CD4-positive, alpha-beta T cell treated with Interferon alpha-2 for 1 hour (primary cell): ENCODE measurements at regions not wholly inside any gene's neighbourhood (a gene's known extent, or its start where the extent isn't known, plus 50 kb on each side); places are given as distances from the start of the nearest gene placed in this dataset.
"Not testable (repeated sequence)": the region's sequence is repeated elsewhere in the genome, so short reads cannot be mapped to it uniquely, and the experiment has no call there.

Experiments
- DNase-seq, 2 donors: peaks; one replicate each; pipeline ENCODE4 v3.0.0-alpha.2; 2020 to 2022

DNA sequence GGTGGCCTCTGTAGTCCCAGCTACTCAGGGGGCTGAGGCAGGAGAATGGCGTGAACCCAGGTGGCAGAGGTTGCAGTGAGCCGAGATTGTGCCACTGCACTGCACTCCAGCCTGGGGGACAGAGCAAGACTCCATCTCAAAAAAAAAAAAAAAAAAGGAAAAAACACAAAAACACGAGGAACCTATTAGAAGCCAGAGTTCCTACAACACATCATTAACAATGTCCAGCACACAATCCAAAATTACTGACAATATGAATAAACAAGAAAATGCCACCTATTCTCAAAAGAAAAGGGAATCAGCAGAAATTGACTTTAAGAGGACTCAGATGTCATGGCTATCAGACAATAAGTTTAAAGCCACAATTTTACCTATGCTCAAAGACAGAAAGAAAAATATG lies 57.3 kb upstream of the HS3ST3A1 start:
- not testable (repeated sequence) for DNase-seq

DNA sequence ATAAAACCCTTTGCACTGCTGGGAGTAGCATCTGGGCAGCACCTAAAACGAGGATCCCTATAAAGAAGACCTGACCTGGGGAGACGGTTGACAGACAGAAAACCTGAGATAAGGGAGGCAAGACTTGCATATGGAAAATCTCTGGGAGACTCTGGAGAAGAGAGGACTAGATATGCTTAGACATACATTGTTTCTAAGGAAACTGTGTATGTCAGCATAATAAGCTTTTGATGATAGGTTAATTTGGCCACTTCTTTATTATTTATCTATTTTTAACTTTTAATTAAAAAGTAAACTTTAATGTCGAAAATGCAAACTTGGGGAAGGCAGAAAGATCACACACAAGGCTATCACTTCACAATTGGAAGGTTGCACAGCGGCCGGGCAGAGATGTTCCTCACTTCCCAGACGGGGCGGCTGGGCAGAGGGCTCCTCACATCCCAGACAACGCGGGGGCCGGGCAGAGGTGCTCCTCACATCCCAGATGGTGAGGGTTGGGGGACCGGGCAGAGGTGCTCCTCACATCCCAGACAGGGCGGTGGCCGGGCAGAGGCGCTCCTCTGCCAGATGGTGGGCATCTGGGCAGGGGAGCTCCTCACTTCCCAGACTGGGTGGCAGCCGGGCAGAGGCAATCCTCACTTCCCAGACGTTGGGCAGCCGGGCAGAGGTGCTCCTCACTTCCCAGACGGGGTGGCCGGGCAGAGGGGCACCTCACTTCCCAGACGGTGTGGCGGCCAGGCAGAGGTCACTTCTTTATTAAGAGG lies 64.3 kb upstream of the HS3ST3A1 start:
- DNase-seq, result no peak

DNA sequence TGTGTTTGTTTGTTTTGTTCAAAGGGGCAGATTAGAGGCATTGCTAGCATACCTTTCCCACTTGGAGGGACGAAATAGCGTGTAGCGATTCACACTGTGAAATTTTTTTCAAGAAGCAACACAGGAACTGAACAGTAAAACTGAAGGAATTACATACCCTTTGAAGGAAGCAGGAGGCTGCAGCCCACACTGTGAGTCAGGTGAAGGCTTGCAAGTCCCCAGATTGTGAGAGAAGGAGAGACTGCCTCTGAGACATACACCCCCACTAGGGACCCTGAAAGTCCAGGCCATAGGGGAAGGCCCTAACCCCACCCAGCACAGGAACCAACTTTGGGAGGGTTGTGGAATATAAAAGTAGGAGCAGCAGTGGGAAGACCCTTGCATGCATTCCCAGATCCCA lies 69.6 kb upstream of the HS3ST3A1 start:
- no peak for DNase-seq

DNA sequence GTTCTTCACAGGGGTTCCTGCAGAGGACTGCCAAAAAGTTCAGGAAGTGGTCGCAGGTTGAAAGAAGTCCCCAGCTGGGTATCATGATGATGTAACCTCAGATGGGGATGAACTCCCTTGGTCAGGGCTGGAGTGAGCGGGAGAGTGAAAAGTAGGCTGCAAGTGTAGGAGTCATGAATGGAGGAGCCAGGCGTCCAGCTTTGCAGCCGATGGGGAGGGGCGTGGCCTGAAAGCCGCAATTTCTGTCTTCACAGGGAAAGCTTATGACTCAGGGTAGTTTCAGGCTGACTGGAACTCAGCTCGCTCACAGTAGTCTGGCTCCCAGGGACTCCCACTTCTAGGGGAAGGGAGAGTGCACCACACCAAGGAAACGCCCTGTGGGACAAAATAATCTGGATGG lies 70.0 kb upstream of the HS3ST3A1 start:
- no peak for DNase-seq

DNA sequence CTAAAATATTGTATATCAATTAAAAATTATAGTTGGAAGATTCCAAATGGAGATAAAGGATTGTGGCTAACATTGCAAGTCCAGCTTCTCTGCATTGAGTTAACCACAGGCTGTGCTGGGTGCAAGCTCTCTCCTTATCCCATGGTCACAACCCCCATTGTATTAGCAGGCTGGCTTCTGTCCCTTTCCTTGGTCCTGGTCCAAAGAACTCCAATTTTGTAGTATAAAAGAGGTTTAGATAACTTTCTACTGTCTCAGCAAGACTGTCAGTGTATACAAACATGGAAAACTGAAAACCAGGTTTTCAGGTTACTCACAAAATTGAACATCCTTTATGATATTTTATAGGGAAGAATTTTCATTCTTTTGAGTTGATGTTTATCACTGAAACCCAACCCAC lies 76.6 kb upstream of the HS3ST3A1 start:
- DNase-seq, result no peak

DNA sequence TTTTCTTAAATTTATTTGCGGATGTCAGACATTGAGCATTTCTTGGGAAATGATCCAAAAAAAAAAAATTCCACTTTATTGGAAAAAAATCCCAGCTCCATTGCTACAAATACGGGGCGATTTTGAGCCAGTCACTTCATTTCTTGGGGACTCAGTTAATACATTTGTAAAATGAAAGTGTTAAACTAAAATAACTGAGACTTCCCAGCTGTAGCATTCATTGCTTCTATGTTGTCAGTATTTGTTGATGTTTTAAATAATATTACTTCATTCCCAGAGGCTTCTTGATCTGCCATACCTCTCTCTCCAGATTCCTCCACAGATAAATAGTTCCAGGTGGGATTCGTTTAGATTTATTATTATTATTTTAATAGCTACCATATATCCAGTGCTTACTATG lies 77.1 kb upstream of the HS3ST3A1 start:
- DNase-seq, result no peak

DNA sequence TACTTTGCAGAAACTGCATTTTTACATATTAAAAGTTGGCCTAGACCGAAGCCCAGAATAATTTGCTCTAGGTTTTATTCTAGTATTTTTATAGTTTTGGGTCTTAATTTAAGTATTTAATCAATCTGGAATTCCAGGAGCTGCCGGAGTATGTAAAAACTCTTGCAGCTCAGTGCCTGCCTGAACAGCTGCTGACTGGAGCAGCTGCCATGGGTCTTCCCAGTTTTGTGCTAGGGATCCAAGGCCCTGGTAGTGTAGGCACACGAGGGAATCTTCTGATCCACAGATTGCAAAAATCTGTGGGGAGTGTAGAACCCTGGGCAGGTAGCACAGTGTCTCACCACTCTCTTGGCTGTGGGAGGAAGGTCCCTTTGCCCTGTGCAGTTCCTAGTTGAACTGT lies 87.0 kb upstream of the HS3ST3A1 start:
- DNase-seq, result no peak

DNA sequence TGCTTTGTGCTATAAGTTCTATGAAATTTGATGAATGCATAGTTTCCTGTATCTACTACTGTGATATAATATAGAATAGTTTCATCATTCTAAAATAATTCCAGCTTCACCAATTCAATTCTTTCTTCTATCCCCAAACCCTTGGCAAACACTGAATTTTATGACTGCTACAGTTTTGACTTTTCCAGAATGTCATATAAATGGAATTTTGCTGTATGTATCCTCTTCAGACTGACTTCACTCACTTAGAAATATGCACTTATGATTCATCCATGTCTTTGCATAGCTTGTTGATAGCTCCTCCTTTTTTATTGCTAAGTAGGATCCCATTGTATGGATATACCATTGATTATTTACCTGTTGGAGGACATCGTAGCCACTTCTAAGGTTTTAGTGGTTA lies 89.1 kb upstream of the HS3ST3A1 start:
- DNase-seq, result no peak

DNA sequence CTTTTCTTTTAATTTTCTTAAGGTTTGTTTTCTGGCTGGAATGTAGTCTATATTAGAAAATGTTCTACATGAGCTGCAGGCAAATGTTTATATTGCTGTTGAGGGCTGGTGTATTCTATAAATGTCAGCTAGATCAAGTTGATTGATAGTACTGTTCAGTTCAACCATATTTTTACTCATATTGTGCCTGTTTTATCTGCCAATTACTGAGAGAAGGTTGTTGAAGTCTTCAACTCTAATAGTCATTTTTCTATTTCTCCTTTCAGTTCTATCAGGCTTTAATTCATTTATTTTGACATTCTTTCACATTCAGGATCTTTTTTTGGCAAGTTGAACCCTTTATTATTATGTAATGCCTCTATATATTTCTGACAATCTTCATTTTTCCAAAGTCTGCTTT lies 93.2 kb upstream of the HS3ST3A1 start:
- DNase-seq, result no peak

DNA sequence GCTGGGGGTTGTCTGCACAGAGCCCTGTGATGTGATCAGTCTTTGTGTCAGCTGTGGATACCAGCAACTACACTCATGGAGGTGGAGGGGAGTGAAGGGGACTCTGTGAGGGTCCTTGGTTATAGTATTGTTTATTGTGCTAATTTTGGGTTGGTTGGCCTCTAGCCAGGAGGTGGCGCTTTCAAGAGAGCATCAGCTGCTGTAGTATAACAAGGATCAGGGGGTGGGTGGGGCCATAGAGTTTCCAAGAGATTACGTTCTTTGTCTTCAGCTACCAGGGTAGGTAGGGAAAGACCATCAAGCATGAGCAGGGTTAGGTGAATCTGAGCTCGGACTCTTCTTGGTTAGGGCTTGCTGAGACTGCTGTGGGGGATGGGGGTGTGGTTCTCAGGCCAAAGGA lies 97.1 kb upstream of the HS3ST3A1 start:
- DNase-seq, result peak in 1 of 2 donors; percentile 2

DNA sequence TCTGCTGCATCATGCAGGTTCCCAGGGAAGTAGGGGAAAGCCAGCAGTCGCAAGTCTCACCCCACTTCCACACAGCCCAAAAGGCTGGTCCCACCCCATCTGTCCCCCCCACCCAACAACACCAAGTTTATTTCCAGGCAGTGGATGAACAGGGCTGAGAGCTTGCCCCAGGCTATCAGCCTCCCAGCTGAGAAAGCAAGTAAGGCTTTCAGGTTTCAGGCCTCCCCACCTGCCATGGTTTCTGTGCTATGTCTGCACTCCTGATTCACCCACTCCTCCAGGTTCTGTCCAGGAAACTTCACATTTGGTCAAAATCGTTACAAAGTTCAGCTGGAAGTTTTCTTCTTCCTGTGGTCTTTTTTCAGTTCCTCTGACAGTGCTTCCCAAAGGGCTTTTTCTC lies 97.5 kb upstream of the HS3ST3A1 start:
- no peak for DNase-seq

DNA sequence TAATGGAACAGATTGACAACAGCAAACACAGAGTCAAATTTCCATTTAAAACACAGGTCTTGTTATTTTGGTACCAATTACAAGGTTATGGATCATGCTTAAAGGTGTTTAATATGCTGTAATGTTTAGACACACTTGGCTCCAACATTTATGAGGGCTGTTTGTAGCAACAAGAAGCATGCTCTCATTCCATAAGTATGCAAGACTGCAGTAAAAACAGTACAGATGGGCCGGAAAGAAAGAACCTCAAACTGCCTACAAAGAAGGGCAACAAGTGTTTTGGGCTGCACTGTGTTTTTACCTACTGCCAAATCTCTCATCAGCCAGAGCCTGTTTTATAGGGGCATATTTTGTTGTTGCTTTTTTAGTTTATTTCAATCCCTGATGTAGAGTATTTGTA lies 100.5 kb upstream of the HS3ST3A1 start:
- no peak for DNase-seq

DNA sequence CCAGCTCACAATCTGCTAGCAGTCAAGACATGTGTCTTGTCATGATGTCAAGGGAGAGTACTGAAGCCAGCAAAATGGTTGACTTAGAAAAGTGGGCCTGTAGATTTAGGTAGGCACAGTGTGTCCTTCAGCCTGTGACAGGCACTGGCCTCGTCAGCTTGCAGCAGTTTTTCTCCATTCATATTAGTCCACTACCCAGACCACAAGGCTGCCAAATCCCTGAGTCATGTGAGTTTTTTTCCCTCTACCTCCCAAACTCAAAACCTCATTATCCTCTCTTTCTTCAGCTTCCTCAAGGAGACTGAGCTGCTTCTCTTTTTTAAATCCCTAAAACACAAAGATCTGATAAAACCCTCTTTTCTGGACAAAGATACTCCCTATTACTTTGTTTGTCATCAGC lies 102.6 kb upstream of the HS3ST3A1 start:
- no peak for DNase-seq

DNA sequence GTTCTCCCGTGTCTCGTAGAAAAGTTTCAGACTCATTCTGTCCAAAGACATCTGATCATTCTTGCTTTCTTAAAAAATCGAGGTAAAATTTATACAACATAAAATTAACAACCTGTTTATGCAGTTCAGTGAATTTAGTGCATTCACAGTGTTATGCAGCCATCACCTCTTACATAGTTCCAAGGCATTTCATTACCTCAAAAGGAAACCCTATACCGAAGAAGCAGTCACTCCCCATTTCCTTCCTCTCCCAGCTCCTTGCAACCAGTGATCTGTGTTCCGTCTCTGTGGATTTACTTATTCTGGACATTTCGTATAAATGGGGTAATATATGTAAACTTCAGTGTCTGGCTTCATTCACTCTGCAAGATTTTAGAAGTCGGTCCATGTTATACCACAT lies 103.5 kb upstream of the HS3ST3A1 start:
- DNase-seq, result no peak

DNA sequence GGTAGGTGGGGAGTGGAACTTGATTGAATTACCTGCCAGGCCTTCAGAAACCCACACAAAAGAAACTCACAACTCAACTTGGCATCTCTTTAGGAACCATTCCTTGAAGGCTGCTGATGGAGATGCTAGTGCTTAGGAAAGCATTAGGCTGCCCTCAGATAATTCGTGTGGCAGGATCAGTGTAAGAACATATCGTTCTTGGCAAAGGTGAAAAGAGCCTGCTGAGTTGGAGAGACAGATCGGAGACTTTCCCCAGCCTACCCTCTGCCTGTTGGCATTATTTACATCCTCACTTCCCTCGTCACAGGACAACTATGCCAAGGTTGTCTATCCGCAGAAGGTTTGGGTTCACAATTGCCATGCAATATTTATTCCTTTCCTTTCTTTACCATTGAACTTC lies 120.0 kb upstream of the HS3ST3A1 start:
- DNase-seq, result no peak

DNA sequence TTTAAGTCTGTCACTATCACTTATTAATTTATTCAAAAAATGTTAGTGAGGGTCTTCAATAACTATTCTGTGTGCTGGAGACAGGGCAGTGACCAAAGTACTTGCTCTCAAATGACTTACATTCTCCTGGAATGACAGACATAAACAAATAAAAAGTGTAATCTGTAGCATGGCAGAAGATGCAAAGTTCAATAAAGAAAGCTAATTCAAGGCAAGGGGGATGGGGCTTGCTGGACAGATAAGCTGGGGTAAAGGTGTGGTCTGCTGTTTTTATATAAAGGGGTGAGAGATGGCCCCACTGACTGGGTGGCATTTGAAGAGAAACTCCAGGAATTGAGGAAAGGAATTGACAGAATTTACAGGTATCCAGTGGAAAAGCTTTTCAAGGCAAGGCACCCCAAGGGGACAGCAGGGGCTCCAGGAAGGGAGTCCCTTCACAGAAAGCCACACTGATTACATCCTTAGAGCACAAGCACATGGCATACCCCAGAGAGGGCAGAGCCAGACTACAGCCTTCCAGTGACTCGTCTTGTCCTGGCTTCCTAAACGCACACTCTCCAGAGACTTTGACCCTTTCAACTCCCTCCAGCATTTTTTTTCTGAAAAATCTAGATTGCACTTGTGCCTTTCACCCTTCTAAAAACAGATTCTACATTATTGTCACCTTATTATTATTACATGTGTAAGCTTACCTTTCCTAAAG lies 123.7 kb upstream of the HS3ST3A1 start:
- DNase-seq, result no peak

DNA sequence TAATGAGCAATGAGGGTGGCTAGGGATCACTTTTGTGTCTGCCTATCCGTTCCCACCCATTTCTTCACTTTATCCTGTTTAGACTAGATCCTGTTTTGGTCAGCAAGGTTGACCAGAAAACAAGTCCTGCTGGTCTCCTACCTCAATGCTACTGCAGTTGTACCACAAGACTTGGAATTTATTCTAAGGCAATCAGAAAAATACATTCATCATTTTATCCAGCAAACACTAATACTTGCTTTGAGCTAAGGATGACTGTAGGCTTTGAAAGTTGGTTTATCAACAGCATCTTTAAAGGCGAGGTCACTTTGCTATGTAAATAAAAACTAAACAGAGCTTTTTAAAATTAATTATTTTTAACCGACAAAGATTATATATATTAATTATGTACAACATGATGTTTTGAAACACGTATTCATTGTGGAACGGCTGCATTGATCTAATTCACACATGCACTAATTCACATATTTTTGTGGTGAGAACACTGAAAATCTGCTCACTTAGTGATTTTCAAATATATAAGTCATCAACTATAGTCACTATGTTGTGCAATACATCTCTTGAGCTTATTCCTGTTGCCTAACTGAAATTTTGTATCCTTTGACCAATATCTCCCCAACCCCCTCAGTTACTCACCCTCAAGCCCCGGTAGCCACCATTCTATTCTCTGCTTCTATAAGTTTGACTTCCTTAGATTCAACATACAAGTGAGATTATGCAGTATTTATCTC lies 125.9 kb upstream of the HS3ST3A1 start:
- DNase-seq, result no peak

DNA sequence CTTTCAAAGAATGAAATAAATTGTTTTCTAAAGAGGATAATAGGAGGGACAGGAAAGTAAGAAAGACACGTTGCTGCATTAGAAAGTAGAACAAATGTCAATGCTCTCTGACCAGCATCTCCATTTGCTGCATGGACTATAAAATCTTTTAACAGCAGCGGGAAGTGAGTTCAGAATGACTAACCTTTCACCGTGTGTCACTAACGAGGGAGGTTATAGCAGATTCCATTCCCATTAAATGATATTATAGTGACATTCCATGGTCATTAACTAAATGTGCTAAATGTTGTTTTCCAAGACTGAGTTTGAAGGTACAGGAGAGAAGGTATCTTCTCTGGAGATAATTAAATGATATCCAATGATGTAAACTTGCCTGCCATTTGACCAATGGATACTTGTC lies 127.1 kb upstream of the HS3ST3A1 start:
- DNase-seq, result no peak

DNA sequence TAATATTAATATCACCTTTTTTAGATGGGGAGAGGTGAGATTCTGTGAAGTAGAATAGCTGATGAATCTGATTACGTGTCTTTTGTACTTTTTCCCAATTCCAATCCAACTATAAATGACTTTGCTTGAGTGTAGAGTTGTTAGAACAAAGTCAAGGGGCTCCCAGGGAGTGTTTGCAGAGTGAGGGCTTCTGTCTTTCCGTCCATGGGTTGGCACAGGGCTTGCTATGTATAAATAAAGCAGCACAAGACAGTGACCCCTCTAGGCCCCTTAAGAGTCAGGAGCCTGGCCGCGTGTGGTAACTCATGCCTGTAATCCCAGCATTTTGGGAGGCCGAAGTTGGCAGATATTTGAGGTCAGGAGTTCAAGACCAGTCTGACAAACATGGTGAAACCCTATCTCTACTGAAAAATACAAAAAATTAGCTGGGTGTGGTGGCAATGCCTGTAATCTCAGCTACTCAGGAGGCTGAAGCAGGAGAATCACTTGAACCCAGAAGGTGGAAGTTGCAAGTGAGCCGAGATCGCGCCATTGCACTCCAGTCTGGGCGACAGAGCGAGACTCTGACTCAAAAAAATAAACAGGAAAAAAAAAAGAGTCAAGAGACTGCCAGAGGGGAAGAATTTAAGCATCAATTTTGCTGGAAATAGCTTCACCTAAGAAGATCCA lies 127.9 kb upstream of the HS3ST3A1 start:
- DNase-seq, result no peak

DNA sequence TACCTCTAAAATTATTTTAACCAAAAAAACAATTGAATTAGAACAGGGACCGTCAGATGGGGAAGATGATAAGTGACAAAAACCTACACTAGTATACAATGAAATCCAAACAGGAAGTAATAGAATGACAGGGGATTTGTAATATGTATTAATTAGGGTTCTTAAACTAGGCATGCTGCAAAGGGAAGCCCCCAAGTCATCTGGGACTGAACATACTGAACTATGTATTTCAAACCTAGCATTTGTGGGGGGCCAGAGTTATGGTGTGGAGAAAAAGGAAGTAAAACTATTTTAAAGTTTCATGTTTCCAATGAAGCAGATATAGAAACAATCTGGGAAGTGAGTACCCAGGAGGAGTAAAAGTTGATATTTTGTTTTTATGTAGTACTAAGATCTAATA lies 133.2 kb upstream of the HS3ST3A1 start:
- DNase-seq, result no peak

DNA sequence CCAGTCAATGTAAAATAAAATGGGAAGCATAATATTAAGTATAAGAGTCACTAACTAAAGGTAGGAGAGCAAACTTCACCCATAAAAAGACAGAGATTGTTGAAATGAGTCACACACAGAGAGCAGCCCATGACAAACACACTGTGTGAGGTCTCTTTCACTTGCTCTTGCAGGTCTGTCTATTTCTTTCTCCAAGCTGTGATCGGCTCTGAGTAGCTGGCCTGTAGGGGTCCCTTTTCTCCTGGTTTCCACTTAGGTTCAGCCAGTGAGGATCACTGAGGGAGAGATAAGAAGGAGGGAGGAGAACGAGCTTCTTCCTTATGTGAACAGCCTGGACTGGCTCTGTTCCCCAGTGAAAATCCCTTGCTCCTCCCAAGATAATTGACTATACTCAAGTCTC lies 133.7 kb upstream of the HS3ST3A1 start:
- DNase-seq, result no peak

DNA sequence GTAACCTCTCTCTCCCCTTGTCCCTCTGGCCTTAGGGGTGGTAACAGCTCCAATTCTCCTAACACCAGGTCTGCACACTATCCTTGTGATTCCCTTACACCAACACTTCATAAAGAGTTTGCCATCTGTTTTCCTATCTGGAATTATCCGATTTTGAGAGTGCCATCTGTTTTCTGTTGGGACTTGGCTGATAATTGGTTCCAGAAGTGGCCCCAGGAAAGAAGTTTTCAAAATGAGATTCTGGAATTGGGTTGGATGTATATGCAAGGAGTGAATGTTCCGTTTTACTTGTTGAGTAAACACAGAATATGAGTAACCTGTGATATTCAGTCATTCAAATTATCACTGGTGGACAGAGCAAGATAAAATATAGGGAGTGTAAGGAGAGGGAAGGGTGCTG lies 134.1 kb upstream of the HS3ST3A1 start:
- DNase-seq, result no peak

DNA sequence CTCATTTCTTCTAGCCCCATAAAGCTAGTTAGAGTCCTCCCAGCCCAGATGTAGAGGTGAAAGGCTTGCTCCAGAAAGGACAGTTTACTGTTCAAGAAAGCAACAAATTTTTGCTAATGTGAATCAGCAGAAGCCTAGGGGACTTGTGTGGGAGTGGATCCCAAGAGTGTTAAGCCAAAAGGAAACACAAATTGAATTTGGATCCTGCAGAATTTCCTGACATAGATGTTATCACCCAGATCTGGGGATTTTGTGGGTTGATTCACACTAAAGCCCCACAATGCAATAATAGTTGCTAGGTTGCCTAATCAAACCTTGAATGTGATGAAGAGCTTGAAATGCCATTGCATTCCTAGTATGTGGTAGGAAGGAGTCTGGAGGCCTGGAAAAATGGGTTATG lies 135.2 kb upstream of the HS3ST3A1 start:
- no peak for DNase-seq

DNA sequence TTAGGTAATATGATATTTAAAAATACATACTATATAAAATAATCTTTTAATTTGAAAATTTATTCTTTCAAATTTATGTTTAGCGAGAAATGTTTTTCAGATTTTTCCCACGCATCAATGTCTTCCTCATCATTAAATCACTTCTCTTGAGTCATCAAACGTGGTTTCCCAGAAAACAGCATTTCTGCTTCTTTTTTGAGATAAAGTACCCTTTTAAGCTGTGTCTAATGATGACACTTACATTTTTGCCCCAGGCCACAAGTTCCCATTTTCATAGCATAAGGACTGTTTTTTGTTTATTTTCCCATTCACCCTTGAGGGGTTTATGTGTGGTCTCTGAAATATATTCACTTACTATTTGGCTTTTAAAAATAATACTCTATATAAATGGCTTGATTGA lies 139.0 kb upstream of the HS3ST3A1 start:
- no peak for DNase-seq
